ENCODE measurements at regions not wholly inside any gene's neighbourhood (a gene's known extent, or its start where the extent isn't known, plus 50 kb on each side); places are given as distances from the start of the nearest gene placed in this dataset.
A peak's percentile ranks its signal among the peaks of the same experiment; 100 is the strongest.

DNA sequence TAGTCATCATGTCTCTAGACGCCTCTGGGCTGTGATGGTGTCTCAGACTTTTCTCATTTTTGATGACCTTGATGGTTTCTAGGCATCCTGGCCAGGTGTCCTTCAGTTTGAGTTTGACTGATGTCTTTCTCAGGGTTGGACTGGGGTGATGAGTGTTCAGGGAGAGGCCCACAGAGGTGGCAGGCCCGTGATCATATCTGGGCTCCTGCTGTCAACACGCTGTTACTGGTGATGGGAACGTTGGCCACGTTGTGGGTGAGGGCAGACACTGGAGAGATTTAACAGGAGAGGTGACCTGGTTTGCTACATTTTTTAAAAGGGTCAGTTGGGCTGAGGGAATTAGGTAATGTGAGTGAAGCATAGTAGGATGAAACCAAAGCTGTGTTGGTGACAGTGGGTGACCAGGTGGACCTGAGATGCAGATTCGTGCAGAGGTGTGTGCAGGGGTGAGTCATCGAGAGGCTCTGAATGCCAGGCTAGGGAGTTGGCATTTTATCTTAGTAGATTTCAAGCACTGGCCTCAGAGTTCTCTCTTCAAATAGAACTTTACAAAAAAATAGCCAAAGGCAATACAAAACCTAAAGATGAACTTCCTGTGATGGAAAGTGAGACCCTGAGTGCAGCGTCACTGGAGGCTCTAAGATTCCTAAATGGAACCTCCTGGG is 174.1 kb downstream of the CDH26 start:
- no peak for DNase-seq

DNA sequence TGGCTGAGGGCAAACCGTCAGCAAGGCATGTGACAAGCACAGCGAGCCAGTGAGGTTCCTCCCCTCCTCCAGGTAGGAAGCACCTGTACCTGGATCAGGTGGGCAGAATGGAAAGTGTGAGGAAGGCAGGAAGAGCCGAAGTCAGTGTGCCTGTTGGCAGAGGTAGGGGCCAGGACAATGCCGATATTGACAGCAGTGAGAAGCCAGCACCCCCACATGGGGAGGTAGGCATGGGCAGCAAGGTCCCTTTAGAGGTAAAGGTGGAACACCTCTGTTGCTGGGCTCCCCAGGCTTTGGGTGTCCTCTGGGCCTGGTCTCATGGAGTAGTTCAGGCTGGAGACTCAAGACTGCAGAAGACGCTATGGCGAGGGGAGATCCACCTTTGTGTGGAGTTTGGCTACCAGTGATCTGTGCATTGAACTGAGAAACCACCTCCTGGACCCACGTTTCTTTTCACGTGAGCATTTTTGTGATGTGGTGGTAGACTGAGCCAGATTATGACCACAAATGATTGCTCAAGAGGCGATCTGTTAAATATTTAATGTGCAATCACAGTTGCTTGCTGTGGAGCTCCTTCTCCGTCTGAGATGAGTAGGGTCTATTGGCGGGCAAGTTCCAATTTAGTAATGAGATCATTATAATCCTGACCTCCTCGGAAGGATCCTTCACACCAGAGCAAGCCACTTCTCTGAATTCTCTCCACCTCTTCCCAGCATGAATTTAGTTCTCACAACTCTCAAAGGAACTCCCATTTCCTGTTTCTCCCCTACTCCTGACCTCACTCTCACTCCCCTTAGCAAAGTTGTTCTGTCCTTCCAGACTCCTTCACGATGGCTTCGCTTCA is 174.8 kb downstream of the CDH26 start:
- no peak for DNase-seq

DNA sequence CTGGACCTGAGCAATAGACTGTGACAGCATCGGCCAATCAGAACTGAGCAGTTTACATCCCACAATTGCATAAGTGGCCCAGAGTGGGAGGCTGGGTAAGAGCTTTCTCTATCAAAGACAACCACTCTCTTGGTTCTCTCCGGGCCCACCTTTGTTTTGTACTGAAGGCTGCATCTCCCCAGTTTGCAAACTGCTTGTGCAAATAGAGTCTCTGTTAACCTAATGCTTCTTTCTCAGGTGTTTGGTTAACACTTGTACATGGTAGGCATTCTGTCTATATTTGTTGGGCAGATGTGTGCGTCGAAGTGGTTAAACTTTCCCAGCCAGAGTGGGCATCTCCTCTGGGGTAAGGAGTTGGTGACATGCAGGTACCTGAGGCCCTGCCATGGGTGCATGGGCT is 177.1 kb downstream of the CDH26 start:
- no peak for DNase-seq

DNA sequence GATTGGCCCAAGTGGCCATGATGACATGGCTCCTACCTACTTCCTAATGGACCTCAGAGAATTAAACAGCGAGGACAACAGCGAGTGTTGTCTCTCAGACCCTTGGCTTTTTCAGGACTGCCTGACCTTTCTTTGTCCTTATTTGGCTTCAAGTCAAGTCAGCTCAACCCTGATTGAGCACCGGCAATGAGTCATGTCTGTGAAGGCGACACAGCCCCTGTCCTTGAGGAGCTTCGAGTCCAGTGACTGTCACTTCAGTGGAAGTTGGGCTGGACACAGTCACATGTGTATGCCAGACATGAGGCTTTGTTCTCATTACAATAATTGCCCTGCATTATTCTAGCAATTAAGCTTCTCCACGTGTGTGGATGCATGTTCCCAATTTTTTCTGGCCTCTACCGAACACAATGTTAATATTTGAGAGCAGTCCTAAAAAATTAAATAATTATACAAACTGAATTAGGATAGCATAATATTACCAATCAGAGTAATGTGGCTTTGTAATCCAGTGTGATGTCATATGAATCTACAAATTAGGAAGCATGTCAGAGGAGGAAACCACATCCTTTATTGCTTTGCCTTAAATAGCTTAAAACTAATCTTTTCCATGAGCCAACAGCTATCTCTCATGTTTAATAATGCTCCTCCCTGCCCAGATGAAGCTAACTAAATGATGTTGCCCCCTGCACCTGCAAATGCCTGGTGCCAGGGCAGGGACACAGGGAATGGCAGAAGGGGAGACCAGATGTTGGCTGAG is 178.6 kb downstream of the CDH26 start:
- DNase-seq: no peak

DNA sequence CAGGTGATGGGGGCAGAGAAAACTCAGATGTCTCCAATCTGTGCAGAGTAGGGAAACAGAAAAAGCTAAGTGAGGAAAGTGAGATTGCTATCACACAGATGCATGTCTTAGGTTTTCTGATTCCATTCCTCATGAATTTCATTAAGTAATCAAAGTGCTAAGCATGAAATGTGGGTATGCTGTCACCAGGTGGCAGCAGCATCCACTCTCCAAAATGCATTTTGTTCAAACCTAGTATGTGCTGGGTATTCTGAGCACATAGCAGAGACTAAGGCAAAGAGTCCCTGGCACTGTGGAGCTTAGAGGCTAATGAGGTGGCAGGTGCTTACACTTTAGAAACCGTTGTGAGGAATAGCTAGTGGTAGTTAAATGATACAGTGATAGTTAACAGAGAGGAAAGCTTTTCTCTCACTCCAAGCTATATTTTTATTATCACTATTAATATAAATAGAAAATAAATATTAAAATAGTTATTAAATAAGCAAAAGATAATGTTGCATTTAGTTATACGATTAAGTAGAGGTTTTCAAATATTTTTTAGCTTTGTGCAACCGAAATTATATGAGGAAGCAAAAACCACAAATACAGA is 179.5 kb downstream of the CDH26 start:
- peak; percentile 72 for DNase-seq

DNA sequence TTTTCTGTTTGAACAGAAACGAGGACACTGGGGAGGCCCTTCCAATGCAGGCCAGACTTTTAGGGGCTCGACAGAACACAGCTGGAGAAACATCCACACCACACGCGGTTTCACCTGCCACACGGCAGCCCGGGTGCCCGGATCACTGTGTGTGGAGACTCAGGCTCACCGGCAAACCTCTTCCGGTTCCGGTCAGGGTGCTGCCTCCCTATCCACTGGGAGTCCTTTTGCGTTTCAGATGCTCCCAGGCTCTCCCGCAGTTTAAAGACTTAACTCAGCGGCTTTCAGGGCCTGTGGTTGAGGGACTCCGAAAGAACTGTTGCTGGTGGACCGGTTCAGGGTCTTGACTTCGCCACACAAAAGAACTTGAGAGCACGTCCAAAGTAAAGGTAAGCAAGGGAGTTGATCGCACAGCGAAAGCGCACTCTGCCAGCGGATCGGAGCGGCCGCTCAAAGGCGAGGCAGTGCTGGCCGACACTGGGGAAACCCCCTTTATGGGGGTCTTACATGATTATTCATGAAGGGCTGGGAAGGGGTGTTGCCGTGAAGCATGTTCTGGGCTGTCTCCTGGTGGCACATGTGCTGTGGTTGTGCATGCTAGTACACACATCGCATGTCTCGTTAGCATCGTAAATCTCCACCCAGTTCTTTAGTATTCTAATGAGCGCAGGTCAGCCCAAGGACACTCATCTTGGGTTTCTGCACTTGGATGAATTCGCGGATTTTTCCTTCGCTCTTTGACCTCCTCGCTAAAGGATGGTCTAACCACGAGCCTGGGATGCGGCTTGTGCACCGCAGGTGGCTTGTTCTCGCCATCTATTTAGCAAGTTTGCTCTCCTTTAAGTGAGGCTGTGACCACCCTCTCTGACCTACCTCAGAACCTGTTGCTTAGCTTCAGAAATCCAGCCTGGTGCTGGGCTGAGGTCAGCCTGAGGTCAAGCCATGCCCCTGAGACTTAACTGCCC is 180.3 kb downstream of the CDH26 start:
- peak; percentile 78 for DNase-seq

DNA sequence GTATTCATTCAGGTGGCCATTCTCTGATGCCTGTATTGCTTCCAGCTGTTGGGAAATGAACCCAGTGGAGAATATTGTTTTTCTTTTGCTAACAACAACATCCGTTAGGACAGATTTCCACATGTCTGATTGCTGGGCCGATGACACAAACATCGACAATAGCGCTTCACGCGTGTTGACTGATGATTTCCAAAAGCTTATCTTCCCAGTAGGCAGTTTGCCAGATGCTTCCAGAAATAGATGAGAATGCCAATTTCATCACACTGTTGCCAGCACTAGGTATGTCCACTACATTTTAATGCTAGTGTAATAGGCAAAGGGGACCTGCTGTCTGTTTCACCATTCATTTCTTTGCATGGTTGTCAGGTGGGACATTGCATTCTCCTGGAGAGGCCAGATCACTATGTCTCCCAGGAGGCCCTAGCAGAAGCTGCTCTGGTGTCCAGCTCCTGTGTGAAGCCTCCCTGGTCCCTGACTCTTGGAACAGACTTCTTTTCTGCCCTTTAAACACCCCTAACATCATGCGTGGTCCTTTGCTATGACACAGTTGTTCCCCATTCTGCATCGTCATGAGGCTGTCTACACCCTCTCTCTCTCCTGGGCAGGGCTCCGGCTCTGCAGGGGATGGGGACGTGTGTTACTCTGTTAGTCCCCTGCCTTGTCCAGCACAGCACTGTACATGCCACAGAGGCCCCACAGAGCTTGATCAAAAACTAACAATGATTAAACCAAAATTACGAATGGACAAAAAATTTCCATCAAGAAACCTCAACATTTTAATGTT is 181.6 kb downstream of the CDH26 start:
- DNase-seq: no peak

DNA sequence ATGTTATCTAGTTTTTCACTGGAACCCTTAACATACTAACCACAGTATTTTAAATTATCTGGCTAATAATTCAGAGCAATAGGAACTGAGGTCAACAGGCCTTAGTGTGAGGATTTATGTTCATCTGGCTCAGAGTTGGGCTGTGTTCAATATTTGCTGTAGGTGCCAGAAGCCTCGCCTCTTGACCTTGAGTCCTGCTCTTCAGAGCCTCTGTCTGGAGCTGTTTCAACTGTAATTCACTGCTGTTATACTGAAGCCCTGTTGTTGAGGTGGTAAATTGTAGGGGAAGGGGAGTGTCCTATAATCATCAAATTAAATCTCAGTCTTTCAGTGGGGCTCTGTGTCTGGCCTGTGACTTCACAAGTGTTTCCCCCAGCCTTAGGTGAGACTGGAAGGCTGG is 184.4 kb downstream of the CDH26 start:
- DNase-seq: no peak

DNA sequence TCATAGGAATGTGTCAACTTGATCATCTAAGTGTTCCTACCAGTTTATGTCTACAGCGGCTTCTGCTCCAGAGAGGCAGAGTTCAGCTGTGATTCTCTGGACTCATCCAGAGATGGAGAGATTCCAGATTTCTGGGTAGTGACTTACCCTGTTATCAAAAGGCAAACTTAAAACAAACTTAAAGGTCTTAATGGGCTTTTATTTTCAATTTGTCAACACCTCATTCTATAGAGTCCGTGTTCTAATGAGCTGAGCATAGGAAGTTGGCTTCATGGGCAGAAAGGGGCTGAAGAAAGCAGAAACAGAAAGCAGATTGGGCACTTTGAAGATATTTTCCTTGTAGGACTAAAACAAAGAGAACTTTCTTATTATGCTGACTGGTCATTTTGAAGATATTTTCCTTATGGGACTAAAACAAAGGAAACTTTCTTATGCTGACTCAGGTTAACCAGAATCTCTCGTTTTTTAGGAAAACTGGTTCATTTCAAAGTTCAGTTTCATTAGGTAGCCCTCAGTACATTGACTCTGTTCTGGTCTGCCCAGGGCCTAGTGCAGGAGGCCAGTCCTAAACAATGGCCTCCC is 185.1 kb downstream of the CDH26 start:
- DNase-seq: no peak

DNA sequence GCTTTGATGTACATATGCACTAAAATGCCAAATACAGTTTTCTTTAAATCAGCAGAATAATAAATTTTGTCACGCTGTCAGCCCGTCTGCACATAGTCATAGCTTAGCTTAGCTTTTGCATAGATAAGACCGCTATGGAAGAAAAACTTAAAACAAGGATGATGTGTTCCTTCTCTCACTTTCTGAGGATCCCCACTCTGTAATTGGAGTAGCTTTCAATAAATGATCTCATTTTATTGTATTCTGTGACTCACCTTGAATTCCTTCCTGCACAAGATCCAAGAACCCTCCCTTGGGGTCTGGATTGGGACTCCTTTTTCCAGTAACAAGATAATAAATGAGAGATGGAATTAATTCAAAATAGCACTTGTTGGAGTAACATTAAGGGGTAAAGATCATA is 186.2 kb downstream of the CDH26 start:
- DNase-seq: no peak

DNA sequence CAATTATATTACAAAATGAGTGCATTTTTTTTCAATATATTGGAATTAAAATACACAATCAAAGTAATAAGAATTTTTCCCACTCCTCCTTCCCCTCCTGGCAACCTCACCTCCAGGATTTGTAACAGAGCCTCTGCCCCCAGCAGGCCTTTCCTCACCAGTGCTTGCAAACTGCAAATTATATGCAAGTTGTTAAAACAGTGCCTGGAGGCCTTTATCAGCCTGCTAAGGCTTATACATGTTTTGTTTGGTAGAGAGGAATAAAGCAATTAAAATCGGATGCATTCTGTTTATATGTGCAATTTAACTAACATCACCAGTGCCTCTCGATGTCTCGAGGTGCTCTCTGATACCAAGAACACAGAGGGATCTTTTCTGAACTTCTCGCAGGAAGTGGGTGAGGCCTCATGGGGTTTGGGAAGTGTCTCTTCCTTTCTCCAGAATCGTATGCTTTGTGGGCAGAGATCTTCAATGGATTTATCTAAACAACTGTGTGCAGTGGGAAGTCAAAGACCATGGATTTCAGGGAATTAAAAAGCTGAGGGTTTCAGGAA is 186.8 kb downstream of the CDH26 start:
- no peak for DNase-seq

DNA sequence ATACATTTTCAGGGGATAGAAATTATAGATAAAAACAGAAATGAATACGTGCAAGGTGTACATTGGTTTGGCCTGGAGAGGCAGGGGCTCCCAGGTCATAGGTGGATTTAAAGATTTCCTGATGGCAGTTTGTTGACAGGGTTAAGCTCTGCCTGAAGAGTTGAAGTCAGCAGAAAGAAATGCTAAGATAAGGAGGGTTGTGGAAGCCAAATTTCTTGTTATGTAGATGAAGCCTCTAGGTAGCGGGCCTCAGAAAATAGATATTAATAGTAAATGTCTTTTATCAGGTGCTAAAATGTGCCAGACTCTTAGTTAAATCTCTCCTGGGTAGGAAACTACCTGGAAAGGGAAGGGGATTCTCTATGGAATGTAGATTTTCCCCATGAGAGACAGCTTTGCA is 188.8 kb downstream of the CDH26 start:
- no peak for DNase-seq

DNA sequence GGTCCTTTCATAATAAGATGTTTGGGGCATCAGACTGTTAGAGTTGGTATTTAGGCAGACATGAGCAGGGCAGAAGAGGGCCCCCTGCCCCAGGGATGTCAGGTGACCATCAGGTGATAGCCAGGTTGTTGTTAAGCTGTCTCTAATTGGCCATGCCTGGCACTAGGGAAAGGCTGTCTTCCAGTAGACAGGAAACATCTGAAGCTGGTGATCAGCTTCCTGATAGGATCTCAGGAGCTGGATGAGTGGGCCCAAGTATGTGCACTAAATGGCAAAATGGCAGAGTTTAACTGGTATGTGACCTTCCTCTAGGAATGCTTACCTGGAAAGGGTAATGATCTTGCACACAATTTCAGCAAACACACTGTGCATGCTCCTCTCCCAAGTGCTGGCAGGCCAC is 190.7 kb downstream of the CDH26 start:
- DNase-seq: no peak

DNA sequence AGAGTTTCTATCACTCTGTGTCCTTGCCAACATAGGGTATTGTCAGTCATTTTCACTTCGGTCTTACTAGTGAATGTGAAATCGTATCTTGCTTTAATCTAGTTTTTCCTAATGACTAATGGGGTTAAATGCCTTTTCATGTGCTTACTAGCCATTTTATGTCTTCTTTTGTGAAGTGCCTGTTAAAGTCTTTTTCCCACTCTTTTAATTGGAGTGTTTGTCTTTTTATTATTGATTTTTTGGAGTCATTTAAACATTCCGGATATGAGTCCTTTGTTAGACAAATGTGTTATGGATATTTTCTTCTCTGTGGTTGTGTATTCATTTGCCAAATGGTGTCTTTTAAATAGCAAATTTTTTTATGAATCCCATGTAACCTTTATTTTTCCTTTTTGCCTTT is 194.6 kb downstream of the CDH26 start:
- no peak for DNase-seq

DNA sequence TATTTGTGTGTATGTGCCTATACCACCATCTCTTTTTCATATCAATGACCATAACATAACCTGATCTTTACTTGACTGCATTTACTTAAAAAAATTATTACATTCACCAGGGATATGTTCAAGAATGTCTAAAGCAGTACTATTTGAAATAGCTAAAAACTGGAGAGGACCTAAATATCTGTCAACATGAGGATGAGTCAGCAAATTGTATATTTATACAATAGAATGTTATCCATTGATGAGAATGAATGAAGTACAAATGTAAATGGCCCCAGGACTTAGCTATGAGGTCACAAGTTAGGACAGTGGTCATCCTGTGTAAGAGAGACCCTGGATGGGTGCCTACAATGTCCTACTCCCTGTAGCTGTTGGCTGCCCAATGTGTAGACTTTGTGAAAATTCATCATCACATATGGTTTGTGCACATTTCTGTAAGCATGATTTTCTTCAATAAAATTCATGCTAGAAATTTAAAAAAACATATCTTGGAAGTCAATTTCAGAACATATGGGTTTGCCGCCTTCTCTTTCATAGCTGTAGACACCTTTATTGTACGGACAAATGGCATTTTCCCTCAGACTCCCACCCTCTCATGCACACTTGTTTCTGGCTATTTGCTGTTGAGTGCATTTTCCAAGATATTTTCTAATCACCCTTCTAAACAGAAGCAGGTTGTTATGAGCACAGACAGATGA is 202.4 kb downstream of the CDH26 start:
- DNase-seq: no peak

DNA sequence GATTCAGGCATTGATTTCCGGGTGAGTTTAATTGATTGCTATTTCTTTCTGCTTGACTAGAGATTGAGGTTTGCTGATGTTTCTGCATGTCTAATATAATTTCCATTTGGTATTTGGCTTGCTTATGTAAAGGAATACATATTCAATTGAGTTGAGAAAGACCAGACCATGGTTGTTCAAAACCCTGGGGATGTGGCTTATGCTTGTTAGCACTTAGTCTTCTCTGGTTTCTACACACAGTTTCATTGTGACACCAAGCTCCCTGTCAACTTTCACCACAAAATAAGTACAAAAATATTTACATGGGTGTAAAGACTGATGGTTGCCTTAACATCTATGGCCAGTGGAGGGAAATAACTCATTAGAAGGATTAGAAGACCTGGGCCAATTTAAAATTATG is 209.6 kb downstream of the CDH26 start:
- no peak for DNase-seq

DNA sequence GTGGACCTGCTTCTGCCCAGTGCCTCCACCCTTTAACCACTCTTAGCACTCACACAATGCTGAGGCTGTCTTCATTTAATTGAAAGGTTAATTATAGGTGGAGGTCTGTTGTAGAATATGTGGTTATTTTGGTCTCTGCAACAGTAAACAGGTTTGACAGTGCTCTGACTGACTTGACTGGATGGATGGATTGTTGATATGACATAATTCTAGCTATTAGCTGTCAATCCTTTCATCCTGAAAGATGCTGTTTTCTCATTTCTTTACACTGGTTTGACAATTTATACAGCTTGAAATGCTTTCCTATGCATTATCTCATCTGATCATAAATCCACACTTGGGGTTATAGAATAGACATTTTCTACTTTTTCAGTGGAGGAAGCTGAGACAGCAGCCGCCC is 210.7 kb downstream of the CDH26 start:
- no peak for DNase-seq

DNA sequence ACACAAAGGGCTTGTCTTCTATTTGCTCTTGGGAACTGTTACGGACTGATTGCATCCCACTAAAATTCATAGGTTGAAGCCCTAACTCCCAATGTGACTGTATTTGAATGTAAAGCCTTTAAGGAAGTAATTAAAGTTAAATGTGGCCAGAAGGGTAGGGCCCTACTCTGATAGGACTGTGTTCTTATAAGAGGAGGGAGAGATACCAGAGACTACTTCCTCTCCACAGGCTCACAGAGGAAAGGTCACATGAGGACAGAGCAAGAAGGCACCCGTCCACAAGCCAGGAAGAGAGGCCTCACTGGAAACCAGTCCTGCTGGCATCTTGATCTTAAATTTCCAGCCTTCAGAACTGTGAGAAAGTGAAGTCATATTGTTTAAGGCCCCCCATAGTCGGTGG is 211.9 kb downstream of the CDH26 start:
- DNase-seq: no peak

DNA sequence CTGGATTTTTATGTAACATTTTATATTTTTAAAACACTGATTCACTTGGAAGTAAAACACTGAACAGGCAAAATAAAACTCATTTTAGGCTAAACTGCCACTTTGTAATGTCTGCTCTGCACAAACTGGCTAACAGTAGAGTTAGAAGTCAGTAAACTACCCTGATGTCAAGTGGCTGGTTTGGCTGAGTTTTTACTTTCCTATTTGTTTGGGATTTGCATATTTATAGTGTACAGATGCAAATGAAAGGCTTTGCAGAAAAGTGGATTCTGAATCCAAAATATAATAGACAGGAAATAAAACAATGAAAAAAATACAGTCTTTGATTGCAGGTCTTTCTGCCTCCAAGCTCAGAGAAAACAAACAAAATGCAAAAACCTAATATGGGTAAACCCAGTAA is 213.1 kb downstream of the CDH26 start:
- no peak for DNase-seq

DNA sequence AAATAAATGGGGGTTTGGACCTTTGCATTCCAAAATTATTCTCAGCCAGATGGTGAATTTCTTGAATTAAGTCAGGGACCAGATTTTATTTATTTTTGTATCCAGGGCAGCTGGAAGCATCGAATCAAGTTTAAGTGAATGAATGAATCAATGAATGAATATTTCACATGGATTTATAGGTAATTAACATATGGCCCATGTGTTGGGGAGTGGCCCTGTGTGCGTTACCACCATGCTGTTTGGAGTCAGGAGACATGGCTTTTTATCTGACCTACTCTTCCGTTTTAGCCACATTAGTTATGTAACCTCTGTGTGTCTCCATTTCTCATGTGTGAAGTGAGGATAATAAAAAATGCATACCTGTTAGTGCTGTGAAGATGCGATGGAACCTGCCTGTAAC is 213.5 kb downstream of the CDH26 start:
- no peak for DNase-seq
